Endothelial cell of umbilical vein (primary cell): ENCODE measurements at regions not wholly inside any gene's neighbourhood (a gene's known extent, or its start where the extent isn't known, plus 50 kb on each side); places are given as distances from the start of the nearest gene placed in this dataset.

Source experiments
- BruUV-seq: library from RNA; stranded (reverse); fragments of 400-500 nt; replicated peaks from 2 replicates; lab custom pipeline; 2021; lab: Mats Ljungman, UMichigan
- CTCF ChIA-PET: fragments of 300-600, 350-600 bp; sonication (Branson Sonifier 250); formaldehyde crosslinking; loops from one replicate; lab custom pipeline; 2021; ENCODE audit warnings: antibody characterized with exemption, inconsistent platforms; lab: Charles Lee
- POLR2A ChIA-PET: fragments of 300-600, 350-600 bp; sonication (Branson Sonifier 250); formaldehyde crosslinking; loops from one replicate; lab custom pipeline; 2021; ENCODE audit warnings: antibody characterized with exemption, inconsistent platforms; lab: Charles Lee
- DNase-seq: peaks from one replicate; pipeline ENCODE4 v3.0.0-alpha.2; 2011; ENCODE audit warnings: low read depth, low spot score
- FAIRE-seq: peaks from 2 replicates; lab custom pipeline; 2011; peaks lifted over from hg19 to GRCh38; lab: Jason Lieb, UNC
- H2AFZ ChIP-seq: 2 replicates; pipeline ENCODE4 v1.6.0; 2012; ENCODE audit warnings: low read depth, low read length, control low read depth, inconsistent platforms
- H3K27ac ChIP-seq: 2 replicates; pipeline ENCODE4 v1.5.1; 2011; ENCODE audit warnings: low read depth, mild to moderate bottlenecking, control low read depth, low read length, moderate library complexity; ENCODE audit not compliant: insufficient read depth
- H3K27me3 ChIP-seq, 2 experiments: 2 replicates each; pipeline versions ENCODE4 v1.6.0 to v1.6.1; 2011; ENCODE audit warnings: low read length in 2 of 2, mixed read lengths in 1 of 2; ENCODE audit not compliant: control insufficient read depth in 2 of 2, insufficient read depth in 2 of 2
- H3K36me3 ChIP-seq, 2 experiments: 2 replicates in 1 of 2; 3 replicates in 1 of 2; pipeline ENCODE4 v1.5.1; 2011; ENCODE audit warnings: low read length in 2 of 2, mild to moderate bottlenecking in 1 of 2, moderate library complexity in 1 of 2; ENCODE audit not compliant: control insufficient read depth in 2 of 2, insufficient read depth in 2 of 2; ENCODE audit errors: extremely low read depth in 1 of 2
- H3K4me1 ChIP-seq: 3 replicates; pipeline ENCODE4 v1.5.1; 2011; ENCODE audit warnings: mild to moderate bottlenecking, low read length; ENCODE audit not compliant: control insufficient read depth, insufficient read depth; ENCODE audit errors: extremely low read depth
- H3K4me2 ChIP-seq: 2 replicates; pipeline ENCODE4 v1.6.1; 2011; ENCODE audit warnings: low read length, control low read depth, mixed read lengths; ENCODE audit not compliant: insufficient read depth
- H3K4me3 ChIP-seq, 3 experiments: fragments of 200-600 bp in 1 of 3; sonication (generic), shearing (Covaris generic) in 1 of 3; replicated peaks in 1 of 3; 2 replicates each; pipeline ENCODE4 v1.5.1; 2011 to 2016; ENCODE audit warnings: control low read depth in 3 of 3, low read length in 3 of 3, mild to moderate bottlenecking in 2 of 3, inconsistent platforms in 1 of 3, low read depth in 1 of 3, moderate library complexity in 1 of 3; ENCODE audit not compliant: insufficient read depth in 1 of 3
- H3K79me2 ChIP-seq: 2 replicates; pipeline ENCODE4 v1.6.0; 2012; ENCODE audit warnings: low read length, inconsistent platforms; ENCODE audit not compliant: control insufficient read depth, insufficient read depth
- H3K9ac ChIP-seq: replicated peaks from 2 replicates; pipeline ENCODE3; 2011; ENCODE audit warnings: low read length, control low read depth; ENCODE audit not compliant: insufficient read depth; ENCODE audit errors: extremely low read depth
- H3K9me1 ChIP-seq: replicated peaks from 3 replicates; pipeline ENCODE4 v1.6.0; 2011; ENCODE audit warnings: mild to moderate bottlenecking, low read length; ENCODE audit not compliant: control insufficient read depth, insufficient read depth; ENCODE audit errors: extremely low read depth
- H3K9me3 ChIP-seq: replicated peaks from 2 replicates; pipeline ENCODE4 v1.5.1; 2012; ENCODE audit warnings: low read length, inconsistent platforms; ENCODE audit not compliant: control insufficient read depth, insufficient read depth
- H4K20me1 ChIP-seq: replicated peaks from 2 replicates; pipeline ENCODE3; 2011; ENCODE audit warnings: mild to moderate bottlenecking, low read length; ENCODE audit not compliant: control insufficient read depth, insufficient read depth; ENCODE audit errors: extremely low read depth
- EZH2 ChIP-seq: IDR thresholded peaks from 2 replicates; pipeline ENCODE4 v1.6.1; 2012; ENCODE audit warnings: borderline replicate concordance, low read depth, mild to moderate bottlenecking, moderate library complexity, low read length, inconsistent platforms; ENCODE audit not compliant: severe bottlenecking
- FOS ChIP-seq: IDR thresholded peaks from 2 replicates; pipeline ENCODE4 v1.6.1; 2011; ENCODE audit warnings: mild to moderate bottlenecking, low read length, moderate library complexity, borderline replicate concordance; ENCODE audit not compliant: insufficient read depth
- GATA2 ChIP-seq: IDR thresholded peaks from 2 replicates; pipeline ENCODE4 v1.7.0; 2011; ENCODE audit warnings: low read depth, mild to moderate bottlenecking, moderate library complexity, mixed read lengths, low read length; ENCODE audit not compliant: insufficient read length, insufficient read depth
- JUN ChIP-seq: IDR thresholded peaks from 2 replicates; pipeline ENCODE4 v1.6.1; 2011; ENCODE audit warnings: borderline replicate concordance, low read depth; ENCODE audit not compliant: insufficient read length, insufficient read depth
- MYC ChIP-seq: IDR thresholded peaks from one replicate; pipeline ENCODE4 v1.6.1; 2011; ENCODE audit warnings: mild to moderate bottlenecking, low read depth, low read length
- POLR2A ChIP-seq: IDR thresholded peaks from 2 replicates; pipeline ENCODE4 v1.6.1; 2012; ENCODE audit warnings: low read depth, mild to moderate bottlenecking, control low read depth, low read length
- POLR2AphosphoS5 ChIP-seq: IDR thresholded peaks from 2 replicates; pipeline ENCODE4 v1.6.1; 2012; ENCODE audit warnings: low read depth, mild to moderate bottlenecking, control low read depth, low read length, moderate library complexity; ENCODE audit not compliant: insufficient read depth
- dilution Hi-C: fragments of 300-500 bp; cut with MboI; formaldehyde crosslinking; loops from one replicate; pipeline ENCODE4 v1.15.0; 2019; ENCODE audit warnings: low sequenced_read_pairs; ENCODE audit not compliant: extremely low pct_ligation_motif_present
- intact Hi-C: fragments of 100-400 bp; cut with micrococcal nuclease; formaldehyde crosslinking; loops from one replicate; pipeline ENCODE4 v1.10.0; 2022
- TF ChIP-seq, protein P1 (sequence below): IDR thresholded peaks from 2 replicates; pipeline ENCODE4 v1.6.1; 2011; ENCODE audit not compliant: insufficient read depth, insufficient read length
- TF ChIP-seq, protein P2 (sequence below), 2 donors: IDR thresholded peaks; 1 replicate in 1 of 2; 2 replicates in 1 of 2; pipeline ENCODE4 v1.5.1; 2011; ENCODE audit warnings: low read length in 2 of 2, mild to moderate bottlenecking in 2 of 2, moderate library complexity in 2 of 2, control low read depth in 1 of 2, inconsistent platforms in 1 of 2, low read depth in 1 of 2; ENCODE audit not compliant: insufficient read depth in 1 of 2; ENCODE audit errors: extremely low read depth in 1 of 2

DNA sequence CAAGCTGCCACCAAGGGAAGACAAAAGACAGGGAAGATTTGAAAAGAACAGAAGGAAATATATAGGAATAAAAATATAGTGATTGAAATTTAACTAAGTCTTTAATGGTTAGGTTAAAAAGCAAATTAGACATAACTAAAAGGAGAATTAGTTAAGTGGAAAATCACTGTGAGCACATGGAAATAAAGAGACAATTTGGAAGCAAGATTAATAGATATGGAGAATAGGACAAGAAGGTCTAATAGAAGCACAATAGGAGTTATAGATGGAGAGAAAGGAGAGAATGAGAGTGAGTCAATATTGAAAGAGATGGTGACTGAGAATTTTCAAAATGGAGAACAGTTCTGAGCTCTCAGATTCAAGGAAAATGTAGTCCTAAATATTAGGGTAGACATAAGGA, 176.9 kb downstream of the ASB1 start:
- dilution Hi-C loops (no loop called here), intact Hi-C loops (no loop called here)
- Histone ChIP-seq H2AFZ (no peak overlapping the region), H3K27ac (no peak overlapping the region), H3K9me3 (no peaks in the 10 kb centered on the region), H3K9me1 (no peaks in the 10 kb centered on the region), H3K79me2 (no peaks in the 10 kb centered on the region), H3K4me2 (no peak overlapping the region), H3K9ac (no peak overlapping the region), H3K4me1 (no peaks in the 10 kb centered on the region), H4K20me1 (no peaks in the 10 kb centered on the region), H3K36me3 (no peaks in the 10 kb centered on the region), H3K27me3 (peaks cover 0 to 24% of the 10 kb centered on the region in 2 experiments), H3K4me3 (no peak overlapping the region)
- BruUV-seq: no TSS peak
- TF ChIP-seq FOS (no peak), MYC (no peak), GATA2 (no peak), POLR2AphosphoS5 (no peak), EZH2 (no peak), POLR2A (no peak), JUN (no peak)
- TF ChIP-seq, protein P1, sequence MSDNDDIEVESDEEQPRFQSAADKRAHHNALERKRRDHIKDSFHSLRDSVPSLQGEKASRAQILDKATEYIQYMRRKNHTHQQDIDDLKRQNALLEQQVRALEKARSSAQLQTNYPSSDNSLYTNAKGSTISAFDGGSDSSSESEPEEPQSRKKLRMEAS: no peak
- TF ChIP-seq, protein P2, sequence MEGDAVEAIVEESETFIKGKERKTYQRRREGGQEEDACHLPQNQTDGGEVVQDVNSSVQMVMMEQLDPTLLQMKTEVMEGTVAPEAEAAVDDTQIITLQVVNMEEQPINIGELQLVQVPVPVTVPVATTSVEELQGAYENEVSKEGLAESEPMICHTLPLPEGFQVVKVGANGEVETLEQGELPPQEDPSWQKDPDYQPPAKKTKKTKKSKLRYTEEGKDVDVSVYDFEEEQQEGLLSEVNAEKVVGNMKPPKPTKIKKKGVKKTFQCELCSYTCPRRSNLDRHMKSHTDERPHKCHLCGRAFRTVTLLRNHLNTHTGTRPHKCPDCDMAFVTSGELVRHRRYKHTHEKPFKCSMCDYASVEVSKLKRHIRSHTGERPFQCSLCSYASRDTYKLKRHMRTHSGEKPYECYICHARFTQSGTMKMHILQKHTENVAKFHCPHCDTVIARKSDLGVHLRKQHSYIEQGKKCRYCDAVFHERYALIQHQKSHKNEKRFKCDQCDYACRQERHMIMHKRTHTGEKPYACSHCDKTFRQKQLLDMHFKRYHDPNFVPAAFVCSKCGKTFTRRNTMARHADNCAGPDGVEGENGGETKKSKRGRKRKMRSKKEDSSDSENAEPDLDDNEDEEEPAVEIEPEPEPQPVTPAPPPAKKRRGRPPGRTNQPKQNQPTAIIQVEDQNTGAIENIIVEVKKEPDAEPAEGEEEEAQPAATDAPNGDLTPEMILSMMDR (IDR thresholded peaks at IDR 0.05; ENCODE audit: extremely low read depth in 1 of 2, insufficient read depth in 1 of 2, low read depth in 1 of 2, low read length in 2 of 2): no peak
- no peak for FAIRE-seq
- DNase-seq: no peak
- CTCF ChIA-PET: no interaction called here
- POLR2A ChIA-PET: no interaction called here
